Nephron (organoid): ENCODE measurements at regions not wholly inside any gene's neighbourhood (a gene's known extent, or its start where the extent isn't known, plus 50 kb on each side); places are given as distances from the start of the nearest gene placed in this dataset.
A peak's percentile ranks its signal among the peaks of the same experiment; 100 is the strongest.

Experiments
- H3K27ac Mint-ChIP-seq, 3 experiments: 2 replicates each; pipeline ENCODE4 v1.8.0; 2020; ENCODE audit warnings: mixed read lengths in 3 of 3, mild to moderate bottlenecking in 2 of 3, moderate library complexity in 1 of 3
- H3K27me3 Mint-ChIP-seq: 2 replicates; pipeline ENCODE4 v1.8.0; 2021; ENCODE audit warnings: low read depth, mild to moderate bottlenecking, moderate library complexity, mixed read lengths
- H3K36me3 Mint-ChIP-seq: 2 replicates; pipeline ENCODE4 v1.8.0; 2020; ENCODE audit warnings: low read depth, mixed read lengths
- H3K4me1 Mint-ChIP-seq: 2 replicates; pipeline ENCODE4 v1.8.0; 2020; ENCODE audit warnings: mixed read lengths
- H3K4me3 Mint-ChIP-seq, 3 experiments: 2 replicates each; pipeline ENCODE4 v1.8.0; 2020; ENCODE audit warnings: mild to moderate bottlenecking in 3 of 3, mixed read lengths in 3 of 3, moderate library complexity in 2 of 3
- H3K9me3 Mint-ChIP-seq: 2 replicates; pipeline ENCODE4 v1.8.0; 2020; ENCODE audit warnings: mixed read lengths
- CTCF ChIP-seq, 3 experiments: fragments of 200-600 bp; sonication (generic); IDR thresholded peaks; one replicate each; pipeline ENCODE4 v1.5.0; 2021; ENCODE audit warnings: antibody characterized with exemption in 3 of 3; ENCODE audit not compliant: unreplicated experiment in 3 of 3

DNA sequence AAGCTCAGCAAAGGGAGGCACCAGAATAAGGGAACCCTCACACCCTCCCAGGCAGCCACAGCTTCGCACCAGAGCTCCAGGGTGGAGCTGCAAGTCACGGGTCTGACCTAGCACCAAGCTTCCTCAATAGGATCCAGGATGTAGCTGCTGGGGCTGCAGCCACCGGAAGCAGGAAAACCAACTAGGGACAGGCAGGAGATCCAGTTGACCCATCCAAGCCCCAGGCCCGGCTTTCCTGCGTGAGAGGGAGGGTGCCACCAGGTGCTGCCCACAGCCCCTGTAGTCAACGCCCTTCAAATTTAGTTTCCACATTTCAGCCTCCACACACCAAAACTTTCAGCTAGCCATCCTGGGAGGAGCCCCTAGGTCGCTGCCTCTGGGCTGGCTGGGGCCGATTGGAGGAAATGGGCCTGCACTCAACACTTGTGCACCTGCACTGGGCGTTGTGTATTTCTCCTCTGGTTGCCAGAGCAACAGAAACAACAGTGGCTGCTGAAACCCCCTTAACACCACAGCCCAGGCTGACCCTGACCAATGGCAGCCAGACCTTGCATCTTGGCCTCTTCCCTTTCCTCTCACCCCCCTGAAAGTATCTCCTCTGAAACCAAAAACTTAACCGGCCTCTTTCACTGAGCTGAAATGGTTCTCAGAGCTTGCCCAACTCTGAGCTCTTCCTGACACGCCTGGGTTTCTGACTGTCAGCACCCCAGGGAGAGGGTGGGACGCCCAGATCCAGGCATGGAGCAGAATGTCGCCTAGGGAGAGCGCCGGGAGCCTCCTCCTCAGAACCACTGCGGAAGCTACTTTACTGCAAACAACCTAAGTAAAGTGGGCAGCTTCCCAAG lies 226.5 kb upstream of the MAP3K1 start:
- no peaks in the 10 kb centered on the region for H3K36me3 Mint-ChIP-seq
- H3K27me3 Mint-ChIP-seq = peaks cover 4% of the 10 kb centered on the region

GRCh38 chr5:56588131-56588487 lies 227.2 kb upstream of the MAP3K1 start:
- H3K4me1 Mint-ChIP-seq = peaks cover 24% of the 10 kb centered on the region
- H3K36me3 Mint-ChIP-seq = no peaks in the 10 kb centered on the region
- peaks cover 5% of the 10 kb centered on the region for H3K9me3 Mint-ChIP-seq
- peak overlapping the region in 1 of 3 experiments; percentile 17 for H3K27ac Mint-ChIP-seq
- H3K4me3 Mint-ChIP-seq = no peak overlapping the region
- peaks cover 4% of the 10 kb centered on the region for H3K27me3 Mint-ChIP-seq
- TF ChIP-seq CTCF (IDR thresholded peaks at IDR 0.05; ENCODE audit: unreplicated experiment in 3 of 3) = no peak

More for the DNA sequence above, 226.5 kb upstream of the MAP3K1 start:
- Mint-ChIP-seq H3K4me1 (peaks cover 24% of the 10 kb centered on the region), H3K9me3 (peaks cover 2% of the 10 kb centered on the region), H3K4me3 (no peak overlapping the region), H3K27ac (peak overlapping the region in 2 of 3 experiments; percentile 28 to 41)
- TF ChIP-seq CTCF (IDR thresholded peaks at IDR 0.05; ENCODE audit: unreplicated experiment in 3 of 3) = no peak

- peak overlapping the region in 1 of 3 experiments; percentile 17 for H3K27ac Mint-ChIP-seq
- peaks cover 4% of the 10 kb centered on the region for H3K27me3 Mint-ChIP-seq
- TF ChIP-seq CTCF (IDR thresholded peaks at IDR 0.05; ENCODE audit: unreplicated experiment in 3 of 3) = no peak
- peaks cover 5% of the 10 kb centered on the region for H3K9me3 Mint-ChIP-seq
- H3K36me3 Mint-ChIP-seq = no peaks in the 10 kb centered on the region
- peaks cover 24% of the 10 kb centered on the region for H3K4me1 Mint-ChIP-seq
- H3K4me3 Mint-ChIP-seq = no peak overlapping the region
Measured at GRCh38 chr5:56587381-56588130, 227.8 kb upstream of the MAP3K1 start.

- H3K9me3 Mint-ChIP-seq = peaks cover 5% of the 10 kb centered on the region
- TF ChIP-seq CTCF (IDR thresholded peaks at IDR 0.05; ENCODE audit: unreplicated experiment in 3 of 3) = no peak
- peaks cover 24% of the 10 kb centered on the region for H3K4me1 Mint-ChIP-seq
- peak overlapping the region; percentile 23 to 75 (median 74) for H3K27ac Mint-ChIP-seq
- no peaks in the 10 kb centered on the region for H3K36me3 Mint-ChIP-seq
- peak overlapping the region in 2 of 3 experiments; percentile 57 to 62 for H3K4me3 Mint-ChIP-seq
- peaks cover 4% of the 10 kb centered on the region for H3K27me3 Mint-ChIP-seq
Measured at GRCh38 chr5:56585999-56586691, 229.2 kb upstream of the MAP3K1 start.

DNA sequence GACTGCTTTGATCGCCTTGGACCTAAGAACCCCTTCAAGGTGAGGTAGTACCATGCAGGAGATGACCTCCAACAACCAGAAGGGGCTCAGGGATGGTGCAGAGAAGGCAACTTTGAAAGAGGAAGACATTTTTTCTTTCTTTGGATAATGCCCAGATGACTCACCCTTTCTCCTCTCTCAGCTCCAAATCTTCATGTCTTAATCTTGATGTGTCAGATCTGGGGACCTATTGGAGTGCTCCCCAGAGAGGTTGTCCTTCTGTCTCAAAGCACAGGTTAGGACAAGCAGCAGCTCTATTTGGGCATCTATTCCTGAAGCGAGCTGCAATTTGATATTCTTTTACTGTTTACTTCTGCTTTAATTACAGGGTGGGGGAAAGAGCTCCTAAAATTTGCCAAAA lies 229.9 kb upstream of the MAP3K1 start:
- H3K4me3 Mint-ChIP-seq = no peak overlapping the region
- peaks cover 5% of the 10 kb centered on the region for H3K9me3 Mint-ChIP-seq
- H3K36me3 Mint-ChIP-seq = no peaks in the 10 kb centered on the region
- H3K27ac Mint-ChIP-seq = peak overlapping the region in 1 of 3 experiments; percentile 75
- TF ChIP-seq CTCF (IDR thresholded peaks at IDR 0.05; ENCODE audit: unreplicated experiment in 3 of 3) = no peak
- H3K4me1 Mint-ChIP-seq = peaks cover 24% of the 10 kb centered on the region
- peaks cover 4% of the 10 kb centered on the region for H3K27me3 Mint-ChIP-seq
